ENCODE measurements at regions not wholly inside any gene's neighbourhood (a gene's known extent, or its start where the extent isn't known, plus 50 kb on each side); places are given as distances from the start of the nearest gene placed in this dataset.
"Not testable (repeated sequence)": the region's sequence is repeated elsewhere in the genome, so short reads cannot be mapped to it uniquely, and the experiment has no call there.

GRCh38 chr6:146919017-146919416 lies 285.2 kb upstream of the STXBP5 start:
- no peak overlapping the region for H3K27ac Mint-ChIP-seq
- no peaks in the 10 kb centered on the region for H3K36me3 Mint-ChIP-seq
- peaks cover 5 to 10% of the 10 kb centered on the region in 2 donors for H3K27me3 Mint-ChIP-seq
- DNase-seq (no peak), ATAC-seq (replicated peaks) (no peak)
- no peaks in the 10 kb centered on the region for H3K9me3 Mint-ChIP-seq
- H3K4me3 Mint-ChIP-seq: no peak overlapping the region
- peaks cover 3 to 6% of the 10 kb centered on the region in 2 donors for H3K4me1 Mint-ChIP-seq

GRCh38 chr6:146923205-146923833 lies 280.9 kb upstream of the STXBP5 start:
- H3K4me3 Mint-ChIP-seq: no peak overlapping the region
- no peak for ATAC-seq (replicated peaks)
- H3K27ac Mint-ChIP-seq: no peak overlapping the region
- DNase-seq: no peak
- H3K27me3 Mint-ChIP-seq: peaks cover 0 to 7% of the 10 kb centered on the region in 2 donors
- H3K4me1 Mint-ChIP-seq: no peaks in the 10 kb centered on the region
- no peaks in the 10 kb centered on the region for H3K36me3 Mint-ChIP-seq
- H3K9me3 Mint-ChIP-seq: no peaks in the 10 kb centered on the region

- H3K4me1 Mint-ChIP-seq: no peaks in the 10 kb centered on the region
- H3K4me3 Mint-ChIP-seq: no peak overlapping the region
- no peak overlapping the region for H3K27ac Mint-ChIP-seq
- H3K9me3 Mint-ChIP-seq: no peaks in the 10 kb centered on the region
- H3K36me3 Mint-ChIP-seq: no peaks in the 10 kb centered on the region
- H3K27me3 Mint-ChIP-seq: peaks cover 0 to 7% of the 10 kb centered on the region in 2 donors
- no peak for DNase-seq
- ATAC-seq (replicated peaks): no peak
Observed at GRCh38 chr6:146925846-146926245, 278.4 kb upstream of the STXBP5 start.

GRCh38 chr6:146928503-146928902 lies 275.7 kb upstream of the STXBP5 start:
- H3K27me3 Mint-ChIP-seq: no peaks in the 10 kb centered on the region
- H3K27ac Mint-ChIP-seq: no peak overlapping the region
- H3K4me1 Mint-ChIP-seq: no peaks in the 10 kb centered on the region
- no peaks in the 10 kb centered on the region for H3K9me3 Mint-ChIP-seq
- no peak overlapping the region for H3K4me3 Mint-ChIP-seq
- DNase-seq (no peak), ATAC-seq (replicated peaks) (no peak)
- no peaks in the 10 kb centered on the region for H3K36me3 Mint-ChIP-seq

- no peak for DNase-seq
- no peak for ATAC-seq (replicated peaks)
- Mint-ChIP-seq H3K27ac (no peak overlapping the region), H3K9me3 (no peaks in the 10 kb centered on the region), H3K36me3 (no peaks in the 10 kb centered on the region), H3K27me3 (no peaks in the 10 kb centered on the region), H3K4me3 (no peak overlapping the region), H3K4me1 (no peaks in the 10 kb centered on the region)
Observed at GRCh38 chr6:146931214-146931613, 273.0 kb upstream of the STXBP5 start.

- no peaks in the 10 kb centered on the region for H3K4me1 Mint-ChIP-seq
- peaks cover 0 to 4% of the 10 kb centered on the region in 2 donors for H3K27me3 Mint-ChIP-seq
- no peak overlapping the region for H3K27ac Mint-ChIP-seq
- no peak overlapping the region for H3K4me3 Mint-ChIP-seq
- H3K36me3 Mint-ChIP-seq: no peaks in the 10 kb centered on the region
- no peak for ATAC-seq (replicated peaks)
- no peak for DNase-seq
- H3K9me3 Mint-ChIP-seq: peaks cover 0 to 4% of the 10 kb centered on the region in 2 donors
Observed at GRCh38 chr6:146937316-146937715, 266.9 kb upstream of the STXBP5 start.

- peaks cover 3 to 6% of the 10 kb centered on the region in 2 donors for H3K9me3 Mint-ChIP-seq
- no peak overlapping the region for H3K27ac Mint-ChIP-seq
- H3K36me3 Mint-ChIP-seq: no peaks in the 10 kb centered on the region
- peaks cover 0 to 8% of the 10 kb centered on the region in 2 donors for H3K27me3 Mint-ChIP-seq
- DNase-seq: no peak
- no peaks in the 10 kb centered on the region for H3K4me1 Mint-ChIP-seq
- ATAC-seq (replicated peaks): no peak
- H3K4me3 Mint-ChIP-seq: no peak overlapping the region
Observed at GRCh38 chr6:146938266-146938665, 266.0 kb upstream of the STXBP5 start.

- not testable (repeated sequence) for H3K36me3 Mint-ChIP-seq; H3K27me3 Mint-ChIP-seq; H3K27ac Mint-ChIP-seq; H3K9me3 Mint-ChIP-seq; H3K4me3 Mint-ChIP-seq; DNase-seq; H3K4me1 Mint-ChIP-seq; ATAC-seq (replicated peaks)
Observed at GRCh38 chr6:146939456-146939855, 264.8 kb upstream of the STXBP5 start.

GRCh38 chr6:146943664-146944063 lies 260.6 kb upstream of the STXBP5 start:
- Mint-ChIP-seq H3K9me3 (peaks cover 3 to 6% of the 10 kb centered on the region in 2 donors), H3K4me3 (no peak overlapping the region), H3K27ac (no peak overlapping the region), H3K4me1 (no peaks in the 10 kb centered on the region), H3K27me3 (peaks cover 0 to 8% of the 10 kb centered on the region in 2 donors), H3K36me3 (no peaks in the 10 kb centered on the region)
- ATAC-seq (replicated peaks): no peak
- no peak for DNase-seq

- no peak for ATAC-seq (replicated peaks)
- H3K4me3 Mint-ChIP-seq: no peak overlapping the region
- H3K27ac Mint-ChIP-seq: no peak overlapping the region
- DNase-seq: no peak
- H3K4me1 Mint-ChIP-seq: no peaks in the 10 kb centered on the region
- peaks cover 0 to 8% of the 10 kb centered on the region in 2 donors for H3K27me3 Mint-ChIP-seq
- no peaks in the 10 kb centered on the region for H3K36me3 Mint-ChIP-seq
- peaks cover 3 to 6% of the 10 kb centered on the region in 2 donors for H3K9me3 Mint-ChIP-seq
Observed at GRCh38 chr6:146944077-146944476, 260.1 kb upstream of the STXBP5 start.

- H3K27me3 Mint-ChIP-seq: peaks cover 0 to 8% of the 10 kb centered on the region in 2 donors
- H3K4me1 Mint-ChIP-seq: no peaks in the 10 kb centered on the region
Observed at GRCh38 chr6:146944809-146945208, 259.4 kb upstream of the STXBP5 start.

GRCh38 chr6:146946559-146946958 lies 257.7 kb upstream of the STXBP5 start:
- Mint-ChIP-seq H3K36me3 (no peaks in the 10 kb centered on the region), H3K4me3 (no peak overlapping the region), H3K4me1 (peaks cover 2 to 7% of the 10 kb centered on the region in 2 donors), H3K27ac (no peak overlapping the region), H3K27me3 (peaks cover 6 to 8% of the 10 kb centered on the region in 2 donors), H3K9me3 (peaks cover 3 to 6% of the 10 kb centered on the region in 2 donors)
- ATAC-seq (replicated peaks) (no peak), DNase-seq (no peak)

More at GRCh38 chr6:146944809-146945208, 259.4 kb upstream of the STXBP5 start:
- no peak for DNase-seq
- no peak overlapping the region for H3K4me3 Mint-ChIP-seq
- no peak for ATAC-seq (replicated peaks)
- H3K27ac Mint-ChIP-seq: no peak overlapping the region
- H3K36me3 Mint-ChIP-seq: no peaks in the 10 kb centered on the region
- H3K9me3 Mint-ChIP-seq: peaks cover 3 to 6% of the 10 kb centered on the region in 2 donors

- DNase-seq (no peak), ATAC-seq (replicated peaks) (no peak)
- H3K4me3 Mint-ChIP-seq: no peak overlapping the region
- H3K9me3 Mint-ChIP-seq: no peaks in the 10 kb centered on the region
- H3K27ac Mint-ChIP-seq: no peak overlapping the region
- peaks cover 0 to 6% of the 10 kb centered on the region in 2 donors for H3K27me3 Mint-ChIP-seq
- peaks cover 2 to 7% of the 10 kb centered on the region in 2 donors for H3K4me1 Mint-ChIP-seq
- H3K36me3 Mint-ChIP-seq: no peaks in the 10 kb centered on the region
Observed at GRCh38 chr6:146948790-146949342, 255.4 kb upstream of the STXBP5 start.

- no peak overlapping the region for H3K27ac Mint-ChIP-seq
- no peak for ATAC-seq (replicated peaks)
Observed at GRCh38 chr6:146949425-146949824, 254.8 kb upstream of the STXBP5 start.

GRCh38 chr6:146950351-146950835 lies 253.8 kb upstream of the STXBP5 start:
- DNase-seq (no peak), ATAC-seq (replicated peaks) (peak in 1 of 2 donors; percentile 64)
- Mint-ChIP-seq H3K9me3 (no peaks in the 10 kb centered on the region), H3K4me1 (peaks cover 2 to 7% of the 10 kb centered on the region in 2 donors), H3K4me3 (no peak overlapping the region), H3K27me3 (peaks cover 0 to 6% of the 10 kb centered on the region in 2 donors), H3K36me3 (no peaks in the 10 kb centered on the region), H3K27ac (no peak overlapping the region)

More at GRCh38 chr6:146949425-146949824, 254.8 kb upstream of the STXBP5 start:
- H3K27me3 Mint-ChIP-seq: peaks cover 0 to 6% of the 10 kb centered on the region in 2 donors
- DNase-seq: no peak
- H3K4me3 Mint-ChIP-seq: no peak overlapping the region
- peaks cover 2 to 7% of the 10 kb centered on the region in 2 donors for H3K4me1 Mint-ChIP-seq
- no peaks in the 10 kb centered on the region for H3K9me3 Mint-ChIP-seq
- no peaks in the 10 kb centered on the region for H3K36me3 Mint-ChIP-seq
